PC-3 (cell line): ENCODE measurements at regions not wholly inside any gene's neighbourhood (a gene's known extent, or its start where the extent isn't known, plus 50 kb on each side); places are given as distances from the start of the nearest gene placed in this dataset.

Source experiments
- ATAC-seq: fragments of 200-7000 bp; cut with Tn5 transposase; 2 replicates; pipeline ENCODE4 v1.9.1; 2020; ENCODE audit warnings: mild to moderate bottlenecking, moderate library complexity
- BruUV-seq: library from RNA; stranded (reverse); fragments of 400-500 nt; replicated peaks from 2 replicates; lab custom pipeline; 2021; lab: Mats Ljungman, UMichigan
- CTCF ChIA-PET: fragments of 300-600 bp; sonication (Branson Sonifier 250); formaldehyde crosslinking; loops from one replicate; lab custom pipeline; 2022; ENCODE audit warnings: antibody characterized with exemption; lab: Charles Lee
- POLR2A ChIA-PET: fragments of 300-600 bp; sonication (Branson Sonifier 250); formaldehyde crosslinking; loops from one replicate; lab custom pipeline; 2022; ENCODE audit warnings: antibody characterized with exemption; ENCODE audit not compliant: unreplicated experiment; lab: Charles Lee
- DNase-seq: peaks from one replicate; pipeline ENCODE4 v3.0.0-alpha.2; 2015
- H2AFZ ChIP-seq: fragments of 300-600 bp; sonication (generic); 2 replicates; pipeline ENCODE4 v1.6.0; 2016; ENCODE audit warnings: antibody characterized with exemption, low read length
- H3F3A ChIP-seq: fragments of 300-600 bp; sonication (generic); one replicate; pipeline ENCODE4 v1.6.0; 2017; ENCODE audit warnings: antibody characterized with exemption, low read length, control low read depth, mild to moderate bottlenecking; ENCODE audit not compliant: unreplicated experiment
- H3K27ac ChIP-seq: fragments of 300-600 bp; sonication (generic); 2 replicates; pipeline ENCODE4 v1.5.1; 2016; ENCODE audit warnings: mild to moderate bottlenecking, low read length
- H3K27me3 ChIP-seq: fragments of 300-600 bp; sonication (generic); 2 replicates; pipeline ENCODE4 v1.6.1; 2016; ENCODE audit warnings: low read length, mixed read lengths
- H3K36me3 ChIP-seq: fragments of 300-600 bp; sonication (generic); 2 replicates; pipeline ENCODE4 v1.6.1; 2016; ENCODE audit warnings: low read depth, mixed run types, low read length, mixed read lengths
- H3K4me1 ChIP-seq: fragments of 300-600 bp; sonication (generic); 2 replicates; pipeline ENCODE4 v1.5.1; 2016; ENCODE audit warnings: low read length; ENCODE audit not compliant: insufficient read depth
- H3K4me2 ChIP-seq: fragments of 300-600 bp; sonication (generic); 2 replicates; pipeline ENCODE4 v1.6.0; 2016; ENCODE audit warnings: low read length
- H3K4me3 ChIP-seq: fragments of 300-600 bp; sonication (generic); 2 replicates; pipeline ENCODE4 v1.5.1; 2016; ENCODE audit warnings: mild to moderate bottlenecking, low read length, mixed read lengths
- H3K79me2 ChIP-seq: fragments of 300-600 bp; sonication (generic); 2 replicates; pipeline ENCODE4 v1.6.1; 2017; ENCODE audit warnings: low read length, mixed read lengths
- H3K9ac ChIP-seq: fragments of 300-600 bp; sonication (generic); 2 replicates; pipeline ENCODE4 v1.6.0; 2016; ENCODE audit warnings: mild to moderate bottlenecking, low read length
- H3K9me2 ChIP-seq: fragments of 300-600 bp; sonication (generic); replicated peaks from 2 replicates; pipeline ENCODE4 v1.6.1; 2016; ENCODE audit warnings: mixed run types, low read length, mixed read lengths
- H3K9me3 ChIP-seq: fragments of 300-600 bp; sonication (generic); 2 replicates; pipeline ENCODE4 v1.6.1; 2016; ENCODE audit warnings: low read length, mixed read lengths
- H4K20me1 ChIP-seq: fragments of 300-600 bp; sonication (generic); 2 replicates; pipeline ENCODE4 v1.6.1; 2016; ENCODE audit warnings: low read length, mixed read lengths
- CTCF ChIP-seq: fragments of 300-600 bp; sonication (generic); conservative IDR thresholded peaks from 2 replicates; pipeline ENCODE4 v1.5.1; 2017; ENCODE audit warnings: antibody characterized with exemption, low read depth, mild to moderate bottlenecking, low read length
- EZH2 ChIP-seq: fragments of 300-600 bp; sonication (generic); IDR thresholded peaks from one replicate; pipeline ENCODE4 v1.6.1; 2017; ENCODE audit warnings: antibody characterized with exemption, mild to moderate bottlenecking, low read length; ENCODE audit not compliant: unreplicated experiment
- EZH2phosphoT487 ChIP-seq: fragments of 300-600 bp; sonication (generic); IDR thresholded peaks from 2 replicates; pipeline ENCODE4 v1.6.1; 2018; ENCODE audit warnings: mild to moderate bottlenecking, antibody characterized with exemption, low read length, borderline replicate concordance
- intact Hi-C: fragments of 100-400 bp; cut with micrococcal nuclease; formaldehyde crosslinking; loops from 2 replicates; pipeline ENCODE4 v1.9.0; 2023

- H3K9me2 ChIP-seq, result no peaks in the 10 kb centered on the region
- POLR2A ChIA-PET, result no interaction called here
- CTCF ChIA-PET, result no interaction called here
- no peaks in the 10 kb centered on the region for H4K20me1 ChIP-seq
- no peaks in the 10 kb centered on the region for H3K9me3 ChIP-seq
- TF ChIP-seq EZH2, result no peak
- no peak for TF ChIP-seq CTCF
- no peak for TF ChIP-seq EZH2phosphoT487
- DNase-seq (no peak), ATAC-seq (no peak)
- H3K4me2 ChIP-seq, result no peak overlapping the region
- no peak overlapping the region for H2AFZ ChIP-seq
- no peaks in the 10 kb centered on the region for H3F3A ChIP-seq
- BruUV-seq, result no TSS peak
- H3K27ac ChIP-seq, result no peak overlapping the region
- H3K36me3 ChIP-seq, result no peaks in the 10 kb centered on the region
- intact Hi-C loops, result no loop called here
- no peaks in the 10 kb centered on the region for H3K4me1 ChIP-seq
- H3K27me3 ChIP-seq, result peaks cover 7% of the 10 kb centered on the region; the same call in 1 of the 2 replicates
- H3K9ac ChIP-seq, result no peak overlapping the region
- H3K79me2 ChIP-seq, result no peaks in the 10 kb centered on the region
- no peak overlapping the region for H3K4me3 ChIP-seq
These were observed 328.5 kb upstream of the PLET1 start for GRCh38 chr11:112589155-112589554.

- no peaks in the 10 kb centered on the region for H3F3A ChIP-seq
- BruUV-seq, result no TSS peak
- no peaks in the 10 kb centered on the region for H4K20me1 ChIP-seq
- no peak for DNase-seq
- no peaks in the 10 kb centered on the region for H3K4me1 ChIP-seq
- H3K36me3 ChIP-seq, result no peaks in the 10 kb centered on the region
- ChIA-PET CTCF (no interaction called here), POLR2A (no interaction called here)
- H3K4me2 ChIP-seq, result no peak overlapping the region
- H3K9ac ChIP-seq, result no peak overlapping the region
- H2AFZ ChIP-seq, result no peak overlapping the region
- no peak overlapping the region for H3K27ac ChIP-seq
- H3K4me3 ChIP-seq, result no peak overlapping the region
- H3K79me2 ChIP-seq, result no peaks in the 10 kb centered on the region
- no peaks in the 10 kb centered on the region for H3K9me2 ChIP-seq
- H3K9me3 ChIP-seq, result no peaks in the 10 kb centered on the region
- intact Hi-C loops, result no loop called here
- peaks cover 14% of the 10 kb centered on the region; the same call in 1 of the 2 replicates for H3K27me3 ChIP-seq
- no peak for TF ChIP-seq EZH2phosphoT487
- no peak for TF ChIP-seq CTCF
- TF ChIP-seq EZH2, result no peak
- ATAC-seq, result no peak
These were observed 330.1 kb upstream of the PLET1 start for GRCh38 chr11:112590764-112591163.

- no peaks in the 10 kb centered on the region for H3K4me1 ChIP-seq
- ATAC-seq (no peak), DNase-seq (no peak)
- H3K36me3 ChIP-seq, result no peaks in the 10 kb centered on the region
- no TSS peak for BruUV-seq
- no peaks in the 10 kb centered on the region for H3K9me3 ChIP-seq
- H2AFZ ChIP-seq, result no peak overlapping the region
- H3K9ac ChIP-seq, result no peak overlapping the region
- no peak overlapping the region for H3K4me2 ChIP-seq
- no peaks in the 10 kb centered on the region for H3K9me2 ChIP-seq
- no peak overlapping the region for H3K4me3 ChIP-seq
- no peaks in the 10 kb centered on the region for H3K79me2 ChIP-seq
- H3K27me3 ChIP-seq, result peaks cover 14% of the 10 kb centered on the region; the same call in 1 of the 2 replicates
- no peaks in the 10 kb centered on the region for H3F3A ChIP-seq
- no peak overlapping the region for H3K27ac ChIP-seq
- TF ChIP-seq EZH2phosphoT487 (no peak), EZH2 (no peak), CTCF (no peak)
- ChIA-PET CTCF (no interaction called here), POLR2A (no interaction called here)
- intact Hi-C loops, result no loop called here
- H4K20me1 ChIP-seq, result no peaks in the 10 kb centered on the region
These were observed 332.8 kb upstream of the PLET1 start for GRCh38 chr11:112593440-112593839.
